ENCODE measurements at regions not wholly inside any gene's neighbourhood (a gene's known extent, or its start where the extent isn't known, plus 50 kb on each side); places are given as distances from the start of the nearest gene placed in this dataset.

DNA sequence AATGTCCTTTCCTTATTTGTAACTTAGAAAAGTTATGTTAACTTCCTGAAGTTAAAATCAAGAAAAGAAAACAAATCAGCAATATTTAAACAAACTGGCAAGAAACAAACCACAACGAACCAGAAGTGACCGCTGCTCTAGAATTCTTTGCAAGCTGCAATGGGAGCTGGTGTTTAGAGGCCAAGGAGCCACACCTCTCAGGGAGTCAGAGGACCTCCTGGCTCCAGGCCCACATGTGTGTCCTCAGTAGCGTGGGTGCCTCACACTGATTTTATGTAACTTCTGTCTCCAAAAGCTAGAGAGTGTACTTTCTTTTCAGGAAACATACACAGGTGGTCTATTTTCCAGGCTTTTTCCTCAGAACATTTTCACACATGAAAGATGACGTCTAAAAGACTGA, 100.4 kb downstream of the IRX2 start:
- TF ChIP-seq, protein P1, sequence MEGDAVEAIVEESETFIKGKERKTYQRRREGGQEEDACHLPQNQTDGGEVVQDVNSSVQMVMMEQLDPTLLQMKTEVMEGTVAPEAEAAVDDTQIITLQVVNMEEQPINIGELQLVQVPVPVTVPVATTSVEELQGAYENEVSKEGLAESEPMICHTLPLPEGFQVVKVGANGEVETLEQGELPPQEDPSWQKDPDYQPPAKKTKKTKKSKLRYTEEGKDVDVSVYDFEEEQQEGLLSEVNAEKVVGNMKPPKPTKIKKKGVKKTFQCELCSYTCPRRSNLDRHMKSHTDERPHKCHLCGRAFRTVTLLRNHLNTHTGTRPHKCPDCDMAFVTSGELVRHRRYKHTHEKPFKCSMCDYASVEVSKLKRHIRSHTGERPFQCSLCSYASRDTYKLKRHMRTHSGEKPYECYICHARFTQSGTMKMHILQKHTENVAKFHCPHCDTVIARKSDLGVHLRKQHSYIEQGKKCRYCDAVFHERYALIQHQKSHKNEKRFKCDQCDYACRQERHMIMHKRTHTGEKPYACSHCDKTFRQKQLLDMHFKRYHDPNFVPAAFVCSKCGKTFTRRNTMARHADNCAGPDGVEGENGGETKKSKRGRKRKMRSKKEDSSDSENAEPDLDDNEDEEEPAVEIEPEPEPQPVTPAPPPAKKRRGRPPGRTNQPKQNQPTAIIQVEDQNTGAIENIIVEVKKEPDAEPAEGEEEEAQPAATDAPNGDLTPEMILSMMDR (IDR thresholded peaks at IDR 0.05; ENCODE audit: control extremely low read depth, extremely low read depth, low read depth, missing control alignments): no peak
- ChIA-PET POLR2A (no interaction called here), CTCF (no interaction called here)
- DNase-seq (ENCODE audit: extremely low spot score): no peak

DNA sequence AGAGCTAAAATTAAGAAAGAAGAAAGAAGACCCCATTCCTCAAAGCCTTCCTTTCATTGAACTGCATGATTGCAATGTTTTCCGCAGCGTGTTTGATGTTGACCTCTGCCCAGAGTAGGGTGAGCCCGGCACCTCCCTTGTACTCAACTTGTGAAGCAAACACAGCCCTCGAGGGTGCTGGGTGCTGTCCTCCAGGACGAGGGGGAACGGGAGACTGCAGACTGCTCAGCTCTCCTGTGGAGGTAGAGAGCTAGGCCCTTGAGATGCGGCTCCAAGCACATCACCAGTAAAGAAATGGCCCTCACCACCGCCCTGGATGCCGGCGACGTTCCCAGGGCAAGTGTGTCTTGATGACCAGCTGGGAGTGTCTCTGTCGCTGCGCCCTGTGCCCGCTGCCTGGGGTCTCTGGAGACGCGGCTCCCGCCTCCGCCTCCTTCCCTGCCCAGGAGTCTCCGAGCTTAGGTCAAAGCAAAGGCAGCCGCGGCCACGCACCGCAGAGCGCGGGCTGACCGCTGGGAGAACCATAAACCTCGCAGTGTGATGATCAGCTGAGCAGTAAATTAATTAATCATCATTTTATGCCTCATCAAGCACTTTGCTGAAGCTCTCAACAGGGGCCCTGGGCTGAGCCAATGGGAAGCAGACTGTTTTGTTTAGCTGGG, 108.7 kb downstream of the IRX2 start:
- TF ChIP-seq, protein P1 (IDR thresholded peaks at IDR 0.05; ENCODE audit: control extremely low read depth, extremely low read depth, low read depth, missing control alignments): no peak
- CTCF ChIA-PET: no interaction called here
- POLR2A ChIA-PET: no interaction called here
- DNase-seq (ENCODE audit: extremely low spot score): no peak

DNA sequence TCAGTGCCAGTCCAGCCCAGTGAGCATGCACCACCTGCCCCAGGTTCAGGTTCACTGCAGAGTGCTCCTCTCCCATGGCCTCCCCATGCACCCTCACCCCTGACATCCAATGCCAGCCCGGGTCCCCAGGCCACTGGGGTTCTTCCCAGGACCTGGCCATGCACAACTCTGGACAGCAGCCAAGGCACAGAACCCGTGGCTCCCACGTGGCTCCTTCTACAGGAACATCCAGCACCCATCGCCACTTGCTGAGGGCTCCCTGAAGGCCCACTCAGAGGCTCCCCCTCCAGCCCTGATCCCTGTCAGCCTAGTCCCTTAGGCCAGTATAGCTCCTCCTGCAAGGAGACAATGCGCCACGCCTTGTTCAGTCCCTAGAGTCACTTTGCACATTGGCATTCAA, 110.8 kb downstream of the IRX2 start:
- no peak for DNase-seq (ENCODE audit: extremely low spot score)
- CTCF ChIA-PET: interaction anchor here (1.4 kb wide), 1 partner anchor 18 kb away, joined by 3 read pairs; no protein-coding TSS in a partner anchor
- TF ChIP-seq, protein P1 (IDR thresholded peaks at IDR 0.05; ENCODE audit: control extremely low read depth, extremely low read depth, low read depth, missing control alignments): no peak
- POLR2A ChIA-PET: no interaction called here

DNA sequence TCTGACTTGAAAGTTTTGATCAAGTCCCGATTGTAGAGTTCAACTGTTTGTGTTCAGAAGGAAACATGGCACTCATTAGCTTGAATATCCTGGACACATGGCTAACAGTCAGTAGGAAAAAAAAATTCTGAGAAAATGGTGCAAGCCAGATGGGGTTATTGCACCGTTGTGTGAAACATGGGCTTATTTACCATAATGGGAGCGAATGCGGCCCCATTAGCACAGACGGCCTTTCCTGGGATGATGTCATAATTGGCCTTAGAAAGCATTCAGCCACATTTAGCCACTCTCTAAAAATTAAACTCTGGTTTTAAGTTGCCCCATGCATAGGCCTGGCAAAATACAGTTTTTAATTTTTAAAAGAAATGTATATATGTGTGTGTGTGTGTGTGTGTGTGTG, 112.1 kb downstream of the IRX2 start:
- ChIA-PET CTCF (no interaction called here), POLR2A (no interaction called here)
- TF ChIP-seq, protein P1 (IDR thresholded peaks at IDR 0.05; ENCODE audit: control extremely low read depth, extremely low read depth, low read depth, missing control alignments): no peak
- no peak for DNase-seq (ENCODE audit: extremely low spot score)

DNA sequence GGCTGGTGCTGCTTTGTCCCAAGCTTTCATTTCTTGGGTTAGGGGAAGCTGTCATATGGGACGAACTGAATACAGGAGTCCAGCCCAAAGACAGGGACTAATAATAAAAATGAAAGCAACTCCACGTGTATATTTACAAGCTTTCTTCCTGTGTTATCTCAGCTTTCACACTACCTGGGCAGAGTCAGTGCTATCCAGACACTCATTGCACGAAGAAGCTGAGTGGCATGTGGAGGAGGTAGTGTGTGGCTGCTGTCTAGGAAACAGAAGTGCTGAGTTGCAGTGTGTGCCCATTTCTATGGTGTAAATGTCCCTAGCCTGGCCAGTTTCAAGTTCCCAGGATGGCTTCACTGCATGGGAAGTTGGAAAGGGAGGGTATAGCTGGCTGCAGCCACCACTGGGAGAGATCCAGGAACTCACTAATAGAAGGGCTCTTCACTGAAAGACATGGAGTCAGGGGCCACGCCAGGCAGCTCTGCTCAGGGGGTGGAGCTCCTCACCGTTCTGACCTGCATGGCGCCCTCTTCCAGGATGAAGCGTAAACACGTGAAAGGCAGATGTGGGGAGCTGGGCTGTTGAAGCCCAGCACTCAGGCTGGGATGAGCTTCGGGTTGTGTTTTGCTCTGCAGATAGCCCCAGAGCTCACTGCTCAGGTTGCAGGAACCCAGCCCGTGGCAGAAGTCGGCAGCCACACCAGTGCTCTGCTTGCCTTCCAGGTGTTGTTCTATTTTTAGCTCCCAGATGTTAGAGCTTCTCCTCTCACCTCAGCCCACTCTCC, 116.9 kb downstream of the IRX2 start:
- TF ChIP-seq, protein P1 (IDR thresholded peaks at IDR 0.05; ENCODE audit: control extremely low read depth, extremely low read depth, low read depth, missing control alignments): no peak
- ChIA-PET POLR2A (no interaction called here), CTCF (interaction anchor here (1.5 to 1.9 kb wide), 2 partner anchors 10 to 28 kb away, joined by 4 to 5 read pairs; no protein-coding TSS in a partner anchor)
- no peak for DNase-seq (ENCODE audit: extremely low spot score)

DNA sequence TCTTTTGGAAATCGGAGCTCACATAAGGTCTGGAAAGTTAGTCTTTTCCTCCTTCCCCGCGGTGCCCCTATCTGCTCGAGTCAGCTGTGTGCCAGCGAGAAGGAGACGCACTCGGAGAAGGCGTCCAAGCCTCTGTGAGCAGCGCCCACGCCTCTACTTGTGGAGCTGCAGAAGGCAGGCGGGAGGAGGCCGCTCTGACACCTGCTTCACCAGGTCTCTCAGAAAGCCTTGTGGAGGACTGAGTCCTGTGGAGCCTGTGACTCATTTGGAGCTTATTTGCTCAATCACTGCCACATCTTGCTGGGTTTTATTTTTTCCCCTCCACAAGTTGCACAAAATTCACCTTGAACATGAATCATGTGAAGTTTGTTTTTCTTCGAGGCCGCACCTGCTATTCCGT, 117.5 kb downstream of the IRX2 start:
- ChIA-PET CTCF (interaction anchor here (1.9 kb wide), 1 partner anchor 11 kb away, joined by 4 read pairs; no protein-coding TSS in a partner anchor), POLR2A (no interaction called here)
- DNase-seq (ENCODE audit: extremely low spot score): no peak
- TF ChIP-seq, protein P1 (IDR thresholded peaks at IDR 0.05; ENCODE audit: control extremely low read depth, extremely low read depth, low read depth, missing control alignments): no peak
